A549 (cell line): ENCODE measurements at regions not wholly inside any gene's neighbourhood (a gene's known extent, or its start where the extent isn't known, plus 50 kb on each side); places are given as distances from the start of the nearest gene placed in this dataset.

ENCODE experiments used
- BHLHE40 ChIP-seq: IDR thresholded peaks from 2 replicates; pipeline ENCODE4 v1.6.1; 2012; ENCODE audit warnings: low read depth, low read length, inconsistent platforms
- CTCF ChIP-seq: fragments of >200 bp; sonication (Bioruptor Twin); formaldehyde crosslinking; IDR thresholded peaks from 3 replicates; pipeline ENCODE4 v1.5.1; 2016

GRCh38 chr2:126406267-126406666, 249.7 kb upstream of the GYPC start:
- no peak for TF ChIP-seq BHLHE40
- no peak for TF ChIP-seq CTCF
